GM12872 (cell line): ENCODE measurements at regions not wholly inside any gene's neighbourhood (a gene's known extent, or its start where the extent isn't known, plus 50 kb on each side); places are given as distances from the start of the nearest gene placed in this dataset.

Source experiments
- CTCF ChIP-seq: IDR thresholded peaks from 3 replicates; pipeline ENCODE4 v1.5.1; 2011; ENCODE audit warnings: low read depth, mild to moderate bottlenecking, low read length, moderate library complexity; ENCODE audit not compliant: insufficient read depth

GRCh38 chr9:99356512-99356971 is 134.5 kb downstream of the SEC61B start:
- TF ChIP-seq CTCF: no peak

GRCh38 chr9:99357575-99357974 is 135.5 kb downstream of the SEC61B start:
- TF ChIP-seq CTCF: no peak

GRCh38 chr9:99358668-99359067 is 136.6 kb downstream of the SEC61B start:
- no peak for TF ChIP-seq CTCF

GRCh38 chr9:99359336-99359735 is 137.3 kb downstream of the SEC61B start:
- TF ChIP-seq CTCF: no peak

GRCh38 chr9:99360026-99360425 is 137.9 kb downstream of the SEC61B start:
- TF ChIP-seq CTCF: no peak

GRCh38 chr9:99361817-99362216 is 139.7 kb downstream of the SEC61B start:
- TF ChIP-seq CTCF: no peak

- no peak for TF ChIP-seq CTCF
Observed at GRCh38 chr9:99362321-99362720, 140.2 kb downstream of the SEC61B start.

- no peak for TF ChIP-seq CTCF
Observed at GRCh38 chr9:99363509-99363908, 141.4 kb downstream of the SEC61B start.
